ENCODE measurements at regions not wholly inside any gene's neighbourhood (a gene's known extent, or its start where the extent isn't known, plus 50 kb on each side); places are given as distances from the start of the nearest gene placed in this dataset.
"Not testable (repeated sequence)": the region's sequence is repeated elsewhere in the genome, so short reads cannot be mapped to it uniquely, and the experiment has no call there.

- H3K4me3 ChIP-seq (ENCODE audit: low read depth, poor library complexity, severe bottlenecking): no peak overlapping the region
- TF ChIP-seq POLR2A (IDR thresholded peaks at IDR 0.05) (no peak), CTCF (IDR thresholded peaks at IDR 0.05) (no peak)
Measured at GRCh38 chr13:104949840-104950740, 1585.4 kb downstream of the EFNB2 start.

GRCh38 chr13:104944176-104944575 is 1591.3 kb downstream of the EFNB2 start:
- whole genome bisulfite sequencing, 2 donors: 78 to 81% methylated on average over 2 of the region's 2 CpGs
- DNase-seq (ENCODE audit: low spot score in 2 of 2): no peak
- H3K4me3 ChIP-seq (ENCODE audit: low read depth, poor library complexity, severe bottlenecking): no peak overlapping the region
- intact Hi-C loops (cut with DNase I; ENCODE audit: low total_unique reads): no loop called here
- TF ChIP-seq POLR2A (IDR thresholded peaks at IDR 0.05) (no peak), CTCF (IDR thresholded peaks at IDR 0.05) (no peak)

More at GRCh38 chr13:104949840-104950740, 1585.4 kb downstream of the EFNB2 start:
- no peak for DNase-seq (ENCODE audit: low spot score in 2 of 2)
- WGBS, 2 donors: 77 to 82% methylated on average over 9 of the region's 9 CpGs
- intact Hi-C loops (cut with DNase I; ENCODE audit: low total_unique reads): no loop called here

GRCh38 chr13:104943331-104943730 is 1592.1 kb downstream of the EFNB2 start:
- TF ChIP-seq CTCF (IDR thresholded peaks at IDR 0.05): no peak
- no peak for TF ChIP-seq POLR2A (IDR thresholded peaks at IDR 0.05)
- intact Hi-C loops (cut with DNase I; ENCODE audit: low total_unique reads): no loop called here
- no peak overlapping the region for H3K4me3 ChIP-seq (ENCODE audit: low read depth, poor library complexity, severe bottlenecking)
- WGBS, 2 donors: 54 to 63% methylated on average over 3 of the region's 3 CpGs
- DNase-seq (ENCODE audit: low spot score in 2 of 2): no peak

- no peak for DNase-seq (ENCODE audit: low spot score in 2 of 2)
- H3K4me3 ChIP-seq (ENCODE audit: low read depth, poor library complexity, severe bottlenecking): no peak overlapping the region
- intact Hi-C loops (cut with DNase I; ENCODE audit: low total_unique reads): loop anchor here (10.0 kb wide), 1 partner anchor 1137 kb away; no protein-coding TSS in a partner anchor
- 89 to 94% methylated on average over 7 of the region's 7 CpGs for WGBS, 2 donors
- TF ChIP-seq CTCF (IDR thresholded peaks at IDR 0.05) (no peak), POLR2A (IDR thresholded peaks at IDR 0.05) (no peak)
Measured at GRCh38 chr13:104937881-104938280, 1597.6 kb downstream of the EFNB2 start.

GRCh38 chr13:104936304-104936703 is 1599.2 kb downstream of the EFNB2 start:
- intact Hi-C loops (cut with DNase I; ENCODE audit: low total_unique reads): loop anchor here (10.0 kb wide), 1 partner anchor 1138 kb away; no protein-coding TSS in a partner anchor
- DNase-seq (ENCODE audit: low spot score in 2 of 2): no peak
- 74 to 78% methylated on average over 2 of the region's 2 CpGs for WGBS, 2 donors
- no peak overlapping the region for H3K4me3 ChIP-seq (ENCODE audit: low read depth, poor library complexity, severe bottlenecking)
- TF ChIP-seq CTCF (IDR thresholded peaks at IDR 0.05) (no peak), POLR2A (IDR thresholded peaks at IDR 0.05) (no peak)

GRCh38 chr13:104920513-104920912 is 1614.9 kb downstream of the EFNB2 start:
- H3K4me3 ChIP-seq (ENCODE audit: low read depth, poor library complexity, severe bottlenecking); DNase-seq (ENCODE audit: low spot score in 2 of 2); intact Hi-C loops (cut with DNase I; ENCODE audit: low total_unique reads): not testable (repeated sequence)
- 83 to 94% methylated on average over 1 of the region's 1 CpG for WGBS, 2 donors

Measured in lower leg skin (tissue), 4 donors.